ENCODE measurements at regions not wholly inside any gene's neighbourhood (a gene's known extent, or its start where the extent isn't known, plus 50 kb on each side); places are given as distances from the start of the nearest gene placed in this dataset.

- Histone ChIP-seq H3K27me3 (ENCODE audit: insufficient read depth in 3 of 3, low read length in 2 of 3) (no peaks in the 10 kb centered on the region), H3K36me3 (ENCODE audit: insufficient read depth in 1 of 2, low read depth in 1 of 2) (no peaks in the 10 kb centered on the region), H3K9me3 (no peaks in the 10 kb centered on the region), H3K4me1 (no peaks in the 10 kb centered on the region), H3K27ac (no peak overlapping the region), H3K4me3 (no peak overlapping the region)
- DNase-seq (no peak), ATAC-seq (no peak)
- TF ChIP-seq CTCF (IDR thresholded peaks at IDR 0.05): no peak
- 55 to 79% (median 66%) methylated on average over 2 of the region's 2 CpGs for WGBS, 3 donors
- intact Hi-C loops (cut with DNase I): no loop called here
Observed at GRCh38 chr4:156396534-156396933, 442.9 kb upstream of the CTSO start.

- DNase-seq (no peak), ATAC-seq (peak in 3 of 4 donors; percentile 37 to 58 (median 41))
- no peak for TF ChIP-seq CTCF (IDR thresholded peaks at IDR 0.05)
- Histone ChIP-seq H3K27ac (no peak overlapping the region), H3K4me3 (no peak overlapping the region), H3K9me3 (no peaks in the 10 kb centered on the region), H3K36me3 (ENCODE audit: insufficient read depth in 1 of 2, low read depth in 1 of 2) (no peaks in the 10 kb centered on the region), H3K27me3 (ENCODE audit: insufficient read depth in 3 of 3, low read length in 2 of 3) (no peaks in the 10 kb centered on the region), H3K4me1 (peaks cover 7% of the 10 kb centered on the region)
- intact Hi-C loops (cut with DNase I): no loop called here
- WGBS, 3 donors: 43 to 64% (median 53%) methylated on average over 2 of the region's 2 CpGs
Observed at GRCh38 chr4:156391325-156391653, 437.6 kb upstream of the CTSO start.

DNA sequence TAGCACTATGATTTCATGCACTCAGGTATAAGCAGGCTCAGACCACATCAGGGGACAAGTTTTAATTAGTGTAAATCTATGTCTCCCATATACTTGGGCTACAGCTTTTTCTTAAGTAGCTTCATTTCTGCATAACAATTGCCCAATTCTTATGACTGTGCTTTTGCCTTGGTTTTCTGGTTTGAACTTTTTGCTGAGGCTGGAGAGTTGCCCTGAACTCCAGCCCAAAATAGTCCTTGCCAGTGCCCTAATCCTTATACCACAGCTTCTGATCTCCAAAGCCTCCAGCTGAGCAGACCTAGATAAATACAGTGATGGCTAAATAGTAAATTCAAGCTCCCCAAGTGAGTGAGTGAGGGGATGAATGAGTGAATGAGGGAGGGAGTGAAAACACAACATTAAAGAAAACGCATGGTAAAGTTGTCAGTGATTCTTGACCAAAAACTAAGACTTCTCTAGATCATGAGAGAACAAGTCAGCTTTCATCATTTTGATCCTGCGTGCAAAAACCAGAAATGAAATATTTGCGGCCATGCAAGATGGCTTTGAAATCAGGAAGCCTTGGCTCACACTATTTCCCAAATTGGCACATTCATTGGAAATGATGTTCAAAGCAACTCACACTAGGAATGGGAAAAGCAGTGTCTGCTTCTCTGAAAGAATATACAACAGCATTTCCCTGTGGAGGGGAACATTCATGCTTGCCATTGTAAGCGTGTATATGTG, 437.1 kb upstream of the CTSO start:
- DNase-seq (no peak), ATAC-seq (no peak)
- Histone ChIP-seq H3K9me3 (no peaks in the 10 kb centered on the region), H3K27me3 (ENCODE audit: insufficient read depth in 3 of 3, low read length in 2 of 3) (no peaks in the 10 kb centered on the region), H3K27ac (no peak overlapping the region), H3K4me1 (peaks cover 7% of the 10 kb centered on the region), H3K36me3 (ENCODE audit: insufficient read depth in 1 of 2, low read depth in 1 of 2) (no peaks in the 10 kb centered on the region), H3K4me3 (no peak overlapping the region)
- WGBS, 3 donors: 25 to 36% (median 33%) methylated on average over 4 of the region's 4 CpGs
- intact Hi-C loops (cut with DNase I): no loop called here
- TF ChIP-seq CTCF (IDR thresholded peaks at IDR 0.05): no peak

DNA sequence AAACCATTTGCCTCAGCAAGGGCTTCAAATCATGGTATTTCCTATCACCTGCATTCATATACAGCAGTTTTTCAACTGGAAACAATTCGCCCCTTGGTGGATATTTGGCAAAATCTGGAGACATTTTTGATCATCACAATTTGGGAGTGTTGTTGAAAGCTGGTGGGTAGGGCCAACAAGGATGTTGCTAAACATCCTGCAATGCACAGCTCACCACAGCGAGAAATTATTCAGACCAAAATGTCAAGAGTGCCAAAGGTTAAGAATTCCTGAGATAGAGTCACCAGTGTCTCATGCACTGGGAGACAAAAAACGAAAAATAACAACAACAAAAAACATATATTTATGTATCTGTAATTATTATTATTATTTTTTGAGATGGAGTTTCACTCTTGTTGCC, 435.2 kb upstream of the CTSO start:
- 82 to 89% (median 89%) methylated on average over 3 of the region's 3 CpGs for WGBS, 3 donors
- Histone ChIP-seq H3K4me1 (peaks cover 7% of the 10 kb centered on the region), H3K27ac (no peak overlapping the region), H3K27me3 (ENCODE audit: insufficient read depth in 3 of 3, low read length in 2 of 3) (no peaks in the 10 kb centered on the region), H3K9me3 (no peaks in the 10 kb centered on the region), H3K4me3 (no peak overlapping the region), H3K36me3 (ENCODE audit: insufficient read depth in 1 of 2, low read depth in 1 of 2) (no peaks in the 10 kb centered on the region)
- intact Hi-C loops (cut with DNase I): no loop called here
- no peak for TF ChIP-seq CTCF (IDR thresholded peaks at IDR 0.05)
- ATAC-seq (no peak), DNase-seq (no peak)
